ENCODE measurements at regions not wholly inside any gene's neighbourhood (a gene's known extent, or its start where the extent isn't known, plus 50 kb on each side); places are given as distances from the start of the nearest gene placed in this dataset.

DNA sequence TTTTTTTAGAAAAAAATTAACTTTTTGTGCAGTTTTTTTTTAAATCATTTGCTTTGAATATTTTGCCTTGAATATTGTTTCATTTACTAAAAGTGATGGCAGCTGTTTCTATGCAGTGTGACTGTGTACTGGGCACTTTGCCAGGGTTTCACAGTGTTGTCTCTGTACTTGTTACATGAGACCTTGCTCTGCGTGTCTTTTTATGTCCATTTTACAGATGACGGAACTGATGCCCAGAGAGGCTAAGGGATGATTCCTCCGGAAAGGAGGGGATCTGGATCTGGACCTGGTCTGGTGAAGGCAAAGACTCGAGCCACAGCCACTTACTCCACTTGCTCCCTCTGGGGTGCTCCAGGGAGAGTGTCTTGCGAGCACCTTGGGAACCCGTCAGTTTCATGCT lies 124.8 kb upstream of the PTCH1 start:
- H3K9ac ChIP-seq (ENCODE audit: insufficient read depth, low read length, poor library complexity, severe bottlenecking): no peak overlapping the region
- no CpG with 5 or more reads among the region's 6 CpGs for WGBS (ENCODE audit: insufficient coverage)
- intact Hi-C loops (cut with micrococcal nuclease): no loop called here

GRCh38 chr9:95640336-95640735 lies 123.6 kb upstream of the PTCH1 start:
- H3K9me3 ChIP-seq (replicated peaks in 1 of 2; ENCODE audit: control insufficient read depth in 1 of 2, insufficient read depth in 1 of 2, low read length in 2 of 2): no peaks in the 10 kb centered on the region
- H4K20me1 ChIP-seq (ENCODE audit: insufficient read depth, low read length): no peaks in the 10 kb centered on the region
- 100% methylated on average over 3 of the region's 6 CpGs for WGBS (ENCODE audit: insufficient coverage)
- no peaks in the 10 kb centered on the region for H3K4me1 ChIP-seq (ENCODE audit: control insufficient read depth in 1 of 2, insufficient read depth in 2 of 2, low read length in 2 of 2)
- no peaks in the 10 kb centered on the region for H3K36me3 ChIP-seq (replicated peaks in 1 of 2; ENCODE audit: control insufficient read depth in 1 of 2, insufficient read depth in 2 of 2, low read length in 2 of 2)
- TF ChIP-seq, protein P1, sequence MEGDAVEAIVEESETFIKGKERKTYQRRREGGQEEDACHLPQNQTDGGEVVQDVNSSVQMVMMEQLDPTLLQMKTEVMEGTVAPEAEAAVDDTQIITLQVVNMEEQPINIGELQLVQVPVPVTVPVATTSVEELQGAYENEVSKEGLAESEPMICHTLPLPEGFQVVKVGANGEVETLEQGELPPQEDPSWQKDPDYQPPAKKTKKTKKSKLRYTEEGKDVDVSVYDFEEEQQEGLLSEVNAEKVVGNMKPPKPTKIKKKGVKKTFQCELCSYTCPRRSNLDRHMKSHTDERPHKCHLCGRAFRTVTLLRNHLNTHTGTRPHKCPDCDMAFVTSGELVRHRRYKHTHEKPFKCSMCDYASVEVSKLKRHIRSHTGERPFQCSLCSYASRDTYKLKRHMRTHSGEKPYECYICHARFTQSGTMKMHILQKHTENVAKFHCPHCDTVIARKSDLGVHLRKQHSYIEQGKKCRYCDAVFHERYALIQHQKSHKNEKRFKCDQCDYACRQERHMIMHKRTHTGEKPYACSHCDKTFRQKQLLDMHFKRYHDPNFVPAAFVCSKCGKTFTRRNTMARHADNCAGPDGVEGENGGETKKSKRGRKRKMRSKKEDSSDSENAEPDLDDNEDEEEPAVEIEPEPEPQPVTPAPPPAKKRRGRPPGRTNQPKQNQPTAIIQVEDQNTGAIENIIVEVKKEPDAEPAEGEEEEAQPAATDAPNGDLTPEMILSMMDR (IDR thresholded peaks at IDR 0.05): no peak
- no peak for DNase-seq
- H3K4me3 ChIP-seq (replicated peaks in 1 of 3; ENCODE audit: low read depth in 2 of 3, low read length in 3 of 3): no peak overlapping the region
- peaks cover 2 to 10% (median 5%) of the 10 kb centered on the region in 7 donors for H3K9me3 Mint-ChIP-seq
- no peak overlapping the region for H3K4me3 Mint-ChIP-seq
- H3K4me1 Mint-ChIP-seq: no peaks in the 10 kb centered on the region
- no peak overlapping the region for H3K27ac ChIP-seq (ENCODE audit: low read depth in 1 of 2, low read length in 2 of 2)
- no peak overlapping the region for H3K27ac Mint-ChIP-seq
- H2AFZ ChIP-seq (ENCODE audit: insufficient read depth, low read depth, low read length, poor library complexity, severe bottlenecking): no peak overlapping the region
- H3K4me2 ChIP-seq (replicated peaks; ENCODE audit: extremely low read depth, low read length, poor library complexity, severe bottlenecking): no peak overlapping the region
- no peak overlapping the region for H3K9ac ChIP-seq (ENCODE audit: insufficient read depth, low read length, poor library complexity, severe bottlenecking)
- peaks cover 1 to 9% (median 7%) of the 10 kb centered on the region in 3 donors for H3K27me3 Mint-ChIP-seq (ENCODE audit: low read depth in 3 of 3)
- no peaks in the 10 kb centered on the region for H3K36me3 Mint-ChIP-seq
- H3K27me3 ChIP-seq (ENCODE audit: control insufficient read depth in 2 of 2, insufficient read depth in 2 of 2, low read length in 2 of 2): no peaks in the 10 kb centered on the region
- intact Hi-C loops (cut with micrococcal nuclease): no loop called here
- H3K79me2 ChIP-seq (ENCODE audit: insufficient read depth, low read length): no peaks in the 10 kb centered on the region

More for the DNA sequence above, 124.8 kb upstream of the PTCH1 start:
- Histone ChIP-seq H3K4me2 (replicated peaks; ENCODE audit: extremely low read depth, low read length, poor library complexity, severe bottlenecking) (no peak overlapping the region), H3K9me3 (replicated peaks in 1 of 2; ENCODE audit: control insufficient read depth in 1 of 2, insufficient read depth in 1 of 2, low read length in 2 of 2) (no peaks in the 10 kb centered on the region), H3K79me2 (ENCODE audit: insufficient read depth, low read length) (no peaks in the 10 kb centered on the region), H3K27me3 (ENCODE audit: control insufficient read depth in 2 of 2, insufficient read depth in 2 of 2, low read length in 2 of 2) (no peaks in the 10 kb centered on the region), H4K20me1 (ENCODE audit: insufficient read depth, low read length) (no peaks in the 10 kb centered on the region), H2AFZ (ENCODE audit: insufficient read depth, low read depth, low read length, poor library complexity, severe bottlenecking) (no peak overlapping the region), H3K27ac (ENCODE audit: low read depth in 1 of 2, low read length in 2 of 2) (no peak overlapping the region), H3K4me1 (ENCODE audit: control insufficient read depth in 1 of 2, insufficient read depth in 2 of 2, low read length in 2 of 2) (no peaks in the 10 kb centered on the region), H3K4me3 (replicated peaks in 1 of 3; ENCODE audit: low read depth in 2 of 3, low read length in 3 of 3) (no peak overlapping the region), H3K36me3 (replicated peaks in 1 of 2; ENCODE audit: control insufficient read depth in 1 of 2, insufficient read depth in 2 of 2, low read length in 2 of 2) (no peaks in the 10 kb centered on the region)
- H3K27me3 Mint-ChIP-seq (ENCODE audit: low read depth in 3 of 3): peaks cover 1 to 9% (median 7%) of the 10 kb centered on the region in 3 donors
- no peaks in the 10 kb centered on the region for H3K4me1 Mint-ChIP-seq
- no peaks in the 10 kb centered on the region for H3K36me3 Mint-ChIP-seq
- TF ChIP-seq, protein P1 (IDR thresholded peaks at IDR 0.05): no peak
- no peak overlapping the region for H3K27ac Mint-ChIP-seq
- DNase-seq: no peak
- H3K4me3 Mint-ChIP-seq: no peak overlapping the region
- H3K9me3 Mint-ChIP-seq: peaks cover 2 to 10% (median 5%) of the 10 kb centered on the region in 7 donors
